Activated T-cell treated with anti-CD3 and anti-CD28 coated beads, Interleukin-2, amount 50 U/mL, for 72 hours (primary cell): ENCODE measurements at regions not wholly inside any gene's neighbourhood (a gene's known extent, or its start where the extent isn't known, plus 50 kb on each side); places are given as distances from the start of the nearest gene placed in this dataset.
A peak's percentile ranks its signal among the peaks of the same experiment; 100 is the strongest.

ENCODE experiments used
- ATAC-seq, 2 donors: fragments of 150-1000 bp; cut with Tn5 transposase; replicated peaks in 1 of 2; 2 replicates each; pipeline ENCODE4 v1.10.0; 2021; ENCODE audit warnings: moderate library complexity in 2 of 2, mild to moderate bottlenecking in 1 of 2
- DNase-seq, 2 donors: peaks; one replicate each; pipeline ENCODE4 v3.0.0; 2021 to 2022; ENCODE audit warnings: mixed read lengths in 1 of 2
- H3K27ac Mint-ChIP-seq: one replicate; pipeline ENCODE4 v1.8.0; 2022; ENCODE audit warnings: mild to moderate bottlenecking, moderate library complexity, mixed read lengths
- H3K27me3 Mint-ChIP-seq: one replicate; pipeline ENCODE4 v1.8.0; 2022; ENCODE audit warnings: low read depth, mixed read lengths
- H3K36me3 Mint-ChIP-seq, 2 donors: one replicate each; pipeline ENCODE4 v1.8.0; 2022; ENCODE audit warnings: mixed read lengths in 2 of 2, mild to moderate bottlenecking in 1 of 2; ENCODE audit not compliant: insufficient read depth in 2 of 2
- H3K4me1 Mint-ChIP-seq: one replicate; pipeline ENCODE4 v1.8.0; 2022; ENCODE audit warnings: low read depth, mixed read lengths
- H3K4me3 Mint-ChIP-seq, 2 donors: one replicate each; pipeline ENCODE4 v1.8.0; 2022; ENCODE audit warnings: mild to moderate bottlenecking in 2 of 2, mixed read lengths in 2 of 2, moderate library complexity in 2 of 2
- H3K9me3 Mint-ChIP-seq, 2 donors: one replicate each; pipeline ENCODE4 v1.8.0; 2022; ENCODE audit warnings: mixed read lengths in 2 of 2

DNA sequence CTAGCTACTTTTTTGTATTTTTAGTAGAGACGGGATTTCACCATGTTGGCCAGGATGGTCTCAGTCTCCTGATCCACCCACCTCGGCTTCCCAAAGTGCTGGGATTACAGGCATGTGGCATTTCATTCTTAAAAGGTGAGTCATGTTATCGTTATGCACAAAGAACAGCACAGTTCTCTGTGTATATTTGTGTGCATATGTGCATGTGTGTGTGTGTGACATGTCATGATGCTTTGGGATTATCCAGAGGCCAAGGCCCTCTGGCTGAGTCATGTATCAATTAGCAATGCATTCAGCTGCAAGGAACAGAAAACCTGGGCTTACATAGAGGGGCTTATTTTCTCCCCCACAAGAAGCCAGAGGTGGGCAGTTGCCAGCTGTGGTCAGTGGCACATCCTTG lies 301.7 kb upstream of the KAZN start:
- Mint-ChIP-seq H3K4me1 (no peaks in the 10 kb centered on the region), H3K27ac (no peak overlapping the region), H3K27me3 (peaks cover 10% of the 10 kb centered on the region), H3K9me3 (no peaks in the 10 kb centered on the region), H3K4me3 (no peak overlapping the region), H3K36me3 (no peaks in the 10 kb centered on the region)
- ATAC-seq (no peak), DNase-seq (no peak)

GRCh38 chr1:14297356-14297755 lies 301.1 kb upstream of the KAZN start:
- H3K27ac Mint-ChIP-seq = no peak overlapping the region
- ATAC-seq (no peak), DNase-seq (no peak)
- no peaks in the 10 kb centered on the region for H3K4me1 Mint-ChIP-seq
- no peak overlapping the region for H3K4me3 Mint-ChIP-seq
- H3K36me3 Mint-ChIP-seq = no peaks in the 10 kb centered on the region
- peaks cover 10% of the 10 kb centered on the region for H3K27me3 Mint-ChIP-seq
- H3K9me3 Mint-ChIP-seq = no peaks in the 10 kb centered on the region

- Mint-ChIP-seq H3K27ac (no peak overlapping the region), H3K27me3 (peaks cover 1% of the 10 kb centered on the region), H3K36me3 (no peaks in the 10 kb centered on the region), H3K4me3 (no peak overlapping the region), H3K9me3 (no peaks in the 10 kb centered on the region), H3K4me1 (no peaks in the 10 kb centered on the region)
- ATAC-seq (no peak), DNase-seq (no peak)
Observed at GRCh38 chr1:14298806-14299205, 299.7 kb upstream of the KAZN start.

DNA sequence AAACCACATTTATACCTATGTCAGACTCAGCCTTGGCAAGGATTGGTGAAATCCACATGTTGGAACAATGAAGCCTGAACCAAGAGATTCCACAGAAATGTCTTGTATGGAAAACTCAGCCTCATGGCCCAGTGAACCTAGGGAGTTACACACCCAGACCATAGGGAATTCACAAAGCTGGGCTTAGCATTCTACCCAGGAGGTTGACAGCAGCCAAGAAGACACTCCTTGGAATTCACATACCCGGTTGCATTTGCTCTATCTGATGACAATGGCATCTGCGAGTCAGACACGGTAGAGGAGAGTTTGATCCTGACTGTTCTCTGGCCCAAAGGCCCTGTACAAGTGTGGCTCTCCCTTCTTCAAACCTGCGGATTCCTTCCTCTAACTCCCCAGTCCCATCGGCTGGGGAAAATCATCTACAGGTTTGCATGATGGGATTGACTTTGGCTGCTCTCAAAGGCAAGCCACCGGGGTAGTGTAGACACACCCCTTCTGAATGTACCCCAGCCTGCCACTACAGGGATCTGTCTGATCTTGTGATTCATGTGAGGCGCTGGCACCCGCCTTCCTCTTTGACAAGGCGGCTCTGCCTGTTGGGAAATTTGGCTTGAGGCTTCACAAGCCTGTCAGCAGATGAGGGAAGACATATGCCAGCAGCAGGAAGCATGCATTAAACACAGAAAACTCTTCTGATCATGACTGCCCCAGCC lies 297.3 kb upstream of the KAZN start:
- no peaks in the 10 kb centered on the region for H3K9me3 Mint-ChIP-seq
- H3K27ac Mint-ChIP-seq = no peak overlapping the region
- no peak overlapping the region for H3K4me3 Mint-ChIP-seq
- no peaks in the 10 kb centered on the region for H3K4me1 Mint-ChIP-seq
- no peaks in the 10 kb centered on the region for H3K27me3 Mint-ChIP-seq
- no peak for DNase-seq
- H3K36me3 Mint-ChIP-seq = no peaks in the 10 kb centered on the region
- no peak for ATAC-seq

DNA sequence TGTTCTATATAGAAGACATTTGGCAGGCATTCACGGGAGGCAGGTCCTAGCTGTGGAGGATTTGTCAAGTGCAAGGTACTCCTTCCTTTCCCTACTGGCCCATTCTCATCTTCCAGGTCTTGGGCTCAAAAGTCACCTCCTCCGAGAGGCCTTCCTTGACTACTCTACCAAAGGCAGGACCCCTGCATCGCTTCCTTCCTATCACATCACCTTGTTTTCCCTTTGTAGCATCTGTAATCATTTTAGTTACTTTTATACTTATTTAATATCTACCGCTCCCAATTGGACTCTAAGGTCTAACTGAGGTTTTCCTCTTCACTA lies 296.8 kb upstream of the KAZN start:
- Mint-ChIP-seq H3K27ac (no peak overlapping the region), H3K9me3 (no peaks in the 10 kb centered on the region), H3K4me1 (no peaks in the 10 kb centered on the region), H3K36me3 (no peaks in the 10 kb centered on the region), H3K27me3 (no peaks in the 10 kb centered on the region), H3K4me3 (no peak overlapping the region)
- ATAC-seq (no peak), DNase-seq (no peak)

DNA sequence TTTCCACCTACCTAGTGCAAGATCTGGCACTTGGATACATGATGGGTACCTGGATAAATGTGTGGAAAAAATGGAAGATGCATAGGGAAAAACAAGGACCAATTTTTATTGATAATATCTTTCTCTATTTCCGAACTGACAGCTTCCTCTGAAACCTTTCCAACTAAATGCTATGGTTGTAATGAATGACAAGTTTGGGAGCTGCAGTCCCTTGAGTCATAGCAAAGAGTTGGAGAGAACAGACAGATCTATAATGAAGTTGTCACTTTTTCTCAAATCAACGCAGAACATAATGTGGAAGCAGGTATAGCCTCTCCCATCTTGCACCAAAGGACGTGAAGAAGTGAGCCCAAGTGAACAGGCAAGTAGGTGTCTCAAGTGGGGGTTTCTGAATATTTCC lies 296.5 kb upstream of the KAZN start:
- Mint-ChIP-seq H3K9me3 (no peaks in the 10 kb centered on the region), H3K4me3 (no peak overlapping the region), H3K36me3 (no peaks in the 10 kb centered on the region), H3K4me1 (no peaks in the 10 kb centered on the region), H3K27me3 (no peaks in the 10 kb centered on the region), H3K27ac (no peak overlapping the region)
- DNase-seq (no peak), ATAC-seq (no peak)

DNA sequence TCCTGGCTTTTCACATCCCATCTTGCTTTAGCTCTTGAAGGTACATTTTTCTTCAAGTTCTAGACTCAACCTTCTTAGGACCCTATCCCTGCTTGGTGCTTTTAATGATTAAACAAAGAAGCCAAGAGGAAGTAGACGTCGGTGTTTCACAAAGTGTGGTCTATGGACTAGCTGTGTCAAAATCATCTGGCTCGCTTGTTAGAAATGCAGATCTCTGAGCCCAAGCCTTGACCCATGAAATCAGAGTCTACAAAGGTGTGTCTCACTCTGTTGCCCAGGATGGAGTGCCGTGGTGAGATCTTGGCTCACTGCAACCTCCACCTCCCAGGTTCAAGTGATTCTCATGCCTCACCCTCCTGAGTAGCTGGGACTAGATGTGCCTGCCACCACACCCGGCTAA lies 295.5 kb upstream of the KAZN start:
- no peak for ATAC-seq
- Mint-ChIP-seq H3K9me3 (no peaks in the 10 kb centered on the region), H3K4me1 (no peaks in the 10 kb centered on the region), H3K27ac (no peak overlapping the region), H3K36me3 (no peaks in the 10 kb centered on the region), H3K4me3 (no peak overlapping the region), H3K27me3 (no peaks in the 10 kb centered on the region)
- no peak for DNase-seq

GRCh38 chr1:14304381-14304865 lies 294.1 kb upstream of the KAZN start:
- Mint-ChIP-seq H3K27ac (no peak overlapping the region), H3K4me3 (no peak overlapping the region), H3K4me1 (no peaks in the 10 kb centered on the region), H3K27me3 (no peaks in the 10 kb centered on the region), H3K36me3 (no peaks in the 10 kb centered on the region), H3K9me3 (no peaks in the 10 kb centered on the region)
- ATAC-seq (no peak), DNase-seq (no peak)

- H3K27me3 Mint-ChIP-seq = no peaks in the 10 kb centered on the region
- DNase-seq (no peak), ATAC-seq (no peak)
- no peaks in the 10 kb centered on the region for H3K4me1 Mint-ChIP-seq
- no peak overlapping the region for H3K27ac Mint-ChIP-seq
- H3K36me3 Mint-ChIP-seq = peaks cover 0 to 2% of the 10 kb centered on the region in 2 donors
- H3K4me3 Mint-ChIP-seq = no peak overlapping the region
- H3K9me3 Mint-ChIP-seq = peaks cover 1 to 2% of the 10 kb centered on the region in 2 donors
Observed at GRCh38 chr1:14308460-14308859, 290.0 kb upstream of the KAZN start.

DNA sequence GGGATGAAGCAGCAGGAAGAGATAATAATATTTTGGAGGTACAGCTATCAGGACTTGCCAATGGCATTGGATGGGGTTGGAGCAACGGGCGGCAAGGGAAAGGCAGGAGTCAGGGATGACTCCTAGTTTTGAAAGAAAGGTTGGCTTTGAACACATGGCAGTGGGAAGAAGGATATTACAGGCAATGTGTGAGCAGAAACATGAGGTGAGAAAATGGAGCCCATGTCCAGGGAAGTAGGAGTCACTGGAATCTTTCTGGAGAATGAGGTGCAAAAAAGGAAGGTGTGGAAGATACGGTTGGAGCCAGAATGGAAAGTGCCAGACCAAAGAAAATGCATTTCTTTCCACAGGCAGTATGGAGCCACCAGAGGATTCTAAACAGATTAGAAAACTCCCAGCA lies 288.5 kb upstream of the KAZN start:
- no peaks in the 10 kb centered on the region for H3K4me1 Mint-ChIP-seq
- DNase-seq (no peak), ATAC-seq (no peak)
- peaks cover 0 to 2% of the 10 kb centered on the region in 2 donors for H3K36me3 Mint-ChIP-seq
- H3K9me3 Mint-ChIP-seq = peaks cover 1 to 2% of the 10 kb centered on the region in 2 donors
- no peak overlapping the region for H3K4me3 Mint-ChIP-seq
- H3K27me3 Mint-ChIP-seq = no peaks in the 10 kb centered on the region
- no peak overlapping the region for H3K27ac Mint-ChIP-seq

DNA sequence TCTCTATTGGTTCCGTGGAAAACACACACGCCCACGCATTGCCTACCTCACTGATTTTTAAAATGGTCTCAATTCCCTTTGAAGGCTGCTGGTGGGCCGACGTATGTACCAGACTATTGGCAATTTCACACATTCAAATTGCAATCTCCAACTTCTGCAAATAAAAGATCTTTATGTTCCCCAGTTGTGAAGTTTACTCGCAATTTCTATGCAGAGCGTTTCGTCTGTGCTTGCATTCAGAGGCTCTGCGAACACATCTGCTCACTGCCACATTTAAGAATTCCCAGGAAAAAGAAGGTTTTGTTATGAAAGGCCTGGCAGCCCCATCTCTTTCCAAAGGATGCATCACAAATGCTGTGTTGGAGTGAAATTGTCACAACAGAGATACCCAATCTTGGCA lies 288.0 kb upstream of the KAZN start:
- ATAC-seq = no peak

GRCh38 chr1:14313731-14314431 lies 284.6 kb upstream of the KAZN start:
- Mint-ChIP-seq H3K4me3 (no peak overlapping the region), H3K27me3 (no peaks in the 10 kb centered on the region), H3K36me3 (peaks cover 0 to 2% of the 10 kb centered on the region in 2 donors), H3K9me3 (peaks cover 1 to 2% of the 10 kb centered on the region in 2 donors), H3K4me1 (no peaks in the 10 kb centered on the region), H3K27ac (no peak overlapping the region)
- no peak for DNase-seq
- no peak for ATAC-seq

More for the DNA sequence above, 288.0 kb upstream of the KAZN start:
- H3K4me1 Mint-ChIP-seq = no peaks in the 10 kb centered on the region
- DNase-seq = no peak
- no peaks in the 10 kb centered on the region for H3K27me3 Mint-ChIP-seq
- H3K9me3 Mint-ChIP-seq = peaks cover 1 to 2% of the 10 kb centered on the region in 2 donors
- no peak overlapping the region for H3K27ac Mint-ChIP-seq
- H3K36me3 Mint-ChIP-seq = peaks cover 0 to 2% of the 10 kb centered on the region in 2 donors
- no peak overlapping the region for H3K4me3 Mint-ChIP-seq

DNA sequence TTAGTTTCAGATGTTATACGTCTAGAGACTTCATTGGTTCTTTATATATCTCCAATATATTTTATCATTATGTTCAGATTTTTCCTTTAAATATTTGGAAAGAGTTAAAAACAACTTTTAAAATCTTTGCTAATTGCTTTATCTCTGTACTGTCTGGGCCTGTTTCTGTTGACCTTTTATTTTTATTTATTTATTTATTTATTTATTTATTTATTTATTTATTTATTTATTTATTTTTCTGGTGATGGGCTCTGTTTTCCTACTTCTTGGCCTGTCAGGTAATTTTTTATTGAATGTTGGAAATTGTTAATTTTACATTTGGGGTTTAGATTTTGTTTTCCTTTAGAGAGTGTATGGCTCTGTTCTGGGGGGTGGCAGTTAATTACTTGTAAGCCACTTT lies 279.7 kb upstream of the KAZN start:
- no peak overlapping the region for H3K4me3 Mint-ChIP-seq
- H3K9me3 Mint-ChIP-seq = peaks cover 0 to 4% of the 10 kb centered on the region in 2 donors
- H3K27me3 Mint-ChIP-seq = peaks cover 12% of the 10 kb centered on the region
- H3K36me3 Mint-ChIP-seq = peaks cover 0 to under 1% of the 10 kb centered on the region in 2 donors
- H3K27ac Mint-ChIP-seq = no peak overlapping the region
- ATAC-seq (no peak), DNase-seq (no peak)
- H3K4me1 Mint-ChIP-seq = peaks cover 10% of the 10 kb centered on the region

DNA sequence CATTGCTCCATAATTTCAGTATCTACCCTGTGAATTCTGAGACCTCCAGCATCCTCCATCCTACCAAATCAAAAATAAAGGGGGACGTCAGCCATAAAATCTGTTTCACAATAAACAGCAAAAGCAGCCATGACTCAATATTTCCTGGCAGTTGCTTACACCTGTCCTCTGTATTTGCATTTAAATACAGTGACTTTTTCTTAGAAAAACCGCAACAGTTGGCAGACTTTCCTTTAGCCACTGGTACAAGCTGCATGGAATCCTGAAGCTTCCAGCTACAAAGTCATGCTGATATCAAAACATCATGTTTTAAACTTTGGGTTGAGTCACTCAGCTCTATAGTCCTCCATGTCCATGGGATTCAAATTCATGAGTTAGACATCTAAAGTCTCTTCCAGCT lies 278.0 kb upstream of the KAZN start:
- Mint-ChIP-seq H3K36me3 (peaks cover 0 to 1% of the 10 kb centered on the region in 2 donors), H3K9me3 (peaks cover 0 to 6% of the 10 kb centered on the region in 2 donors), H3K4me1 (peaks cover 10% of the 10 kb centered on the region), H3K27ac (peak overlapping the region; percentile 2), H3K4me3 (peak overlapping the region in 1 of 2 donors; percentile 57), H3K27me3 (peaks cover 15% of the 10 kb centered on the region)
- peak in 1 of 2 donors; percentile 28 for ATAC-seq
- no peak for DNase-seq
